Lung microvascular endothelial cell (primary cell): ENCODE measurements at regions not wholly inside any gene's neighbourhood (a gene's known extent, or its start where the extent isn't known, plus 50 kb on each side); places are given as distances from the start of the nearest gene placed in this dataset.
"Not testable (repeated sequence)": the region's sequence is repeated elsewhere in the genome, so short reads cannot be mapped to it uniquely, and the experiment has no call there.

Experiments used
- DNase-seq, 2 donors: peaks; one replicate each; pipeline versions ENCODE4 v3.0.0 to v3.0.0-alpha.2; 2010; ENCODE audit warnings: low read depth in 2 of 2

DNA sequence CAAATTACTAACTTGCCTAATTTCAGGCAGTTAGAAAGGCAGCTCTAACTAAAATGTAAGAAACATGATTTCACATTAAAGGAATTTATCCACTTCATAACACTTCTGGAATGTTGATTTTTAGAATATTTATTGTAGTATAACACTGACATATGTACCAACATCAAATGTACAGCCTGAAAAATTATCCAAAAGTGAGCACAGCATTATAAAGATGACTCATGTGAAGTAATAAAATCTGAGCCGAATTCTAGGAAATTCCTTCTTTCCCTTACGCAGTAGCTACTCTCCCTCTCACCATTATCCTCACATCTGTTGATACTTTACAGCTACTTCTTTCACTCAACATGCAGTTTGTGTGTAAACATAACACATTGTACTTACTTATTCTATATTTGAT, 610.6 kb downstream of the ZWINT start:
- no peak for DNase-seq

DNA sequence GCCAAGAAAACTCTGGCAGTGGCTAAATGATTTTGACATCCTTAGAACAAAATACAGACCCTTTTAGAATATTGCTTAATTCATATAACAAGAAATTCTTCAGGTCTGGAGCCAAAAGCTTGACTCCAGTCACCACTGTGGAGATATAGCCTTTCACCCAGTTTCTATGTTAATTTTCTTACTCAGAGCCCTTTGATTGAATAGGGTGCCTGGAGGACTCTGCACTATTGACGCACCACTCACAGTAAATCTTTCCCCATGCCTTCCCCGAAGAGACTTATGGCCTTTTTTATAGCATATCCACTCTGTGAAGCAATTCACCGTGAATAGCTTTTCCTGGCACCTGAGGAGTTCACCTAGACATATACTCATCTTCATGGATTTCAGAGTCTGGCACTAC, 613.8 kb downstream of the ZWINT start:
- DNase-seq: no peak

DNA sequence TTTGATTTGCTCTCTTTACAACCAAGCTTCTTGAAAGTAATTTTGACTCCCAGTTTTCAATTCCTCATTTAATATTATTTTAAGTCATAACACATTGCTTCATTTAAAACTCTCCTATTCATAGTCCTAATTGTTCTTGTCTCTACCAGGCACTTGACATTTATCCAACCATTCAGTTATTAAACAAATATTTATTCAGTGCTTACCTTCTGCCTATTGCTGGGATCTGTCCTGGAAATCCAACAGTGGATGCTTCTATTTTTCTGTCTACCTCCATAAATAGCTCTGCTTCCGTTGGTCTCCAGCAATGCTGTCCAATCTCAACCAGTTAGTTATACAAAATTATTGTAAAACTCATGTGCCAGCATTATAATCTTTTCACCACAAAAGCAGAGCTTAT, 615.1 kb downstream of the ZWINT start:
- DNase-seq: no peak

GRCh38 chr10:55742487-55742886, 618.6 kb downstream of the ZWINT start:
- no peak for DNase-seq

DNA sequence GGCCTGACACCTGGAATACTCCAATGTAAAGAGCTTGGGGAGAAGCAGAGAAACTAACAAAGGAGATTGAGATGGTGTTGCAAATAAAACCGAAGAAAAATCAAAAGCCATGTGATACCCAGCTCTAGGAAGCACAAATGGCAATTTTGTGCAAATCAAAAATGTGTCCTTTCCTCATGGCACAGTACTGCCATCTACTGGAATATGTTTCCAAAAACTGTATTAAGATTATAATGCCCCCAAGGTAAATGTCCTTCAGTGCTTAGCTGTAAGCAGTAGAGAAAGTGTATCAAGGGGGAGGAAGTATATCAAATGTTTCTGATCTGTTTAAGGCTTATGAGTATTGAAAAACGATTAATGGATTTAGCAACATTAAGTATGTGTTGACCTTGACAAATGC, 620.3 kb downstream of the ZWINT start:
- peak in 1 of 2 donors; percentile 29 for DNase-seq

DNA sequence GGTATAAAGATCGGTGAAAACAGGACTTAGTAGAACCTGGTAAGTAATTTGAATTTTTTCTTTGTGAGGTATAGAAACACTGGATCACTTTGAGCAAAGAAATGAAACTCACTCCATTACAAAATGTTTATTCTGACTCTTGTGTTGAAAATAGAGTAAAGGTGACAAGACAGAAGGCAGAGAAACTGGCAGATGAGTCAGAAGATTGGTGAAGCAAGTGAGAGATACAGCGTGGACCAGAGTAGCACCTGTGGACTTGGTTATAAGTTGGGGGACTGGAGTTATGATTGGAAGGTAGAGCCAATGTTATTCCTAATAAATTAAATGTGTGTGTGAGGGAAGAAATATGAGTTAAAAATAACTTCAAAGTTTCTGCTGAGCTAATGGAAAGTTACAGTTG, 620.9 kb downstream of the ZWINT start:
- DNase-seq: no peak

DNA sequence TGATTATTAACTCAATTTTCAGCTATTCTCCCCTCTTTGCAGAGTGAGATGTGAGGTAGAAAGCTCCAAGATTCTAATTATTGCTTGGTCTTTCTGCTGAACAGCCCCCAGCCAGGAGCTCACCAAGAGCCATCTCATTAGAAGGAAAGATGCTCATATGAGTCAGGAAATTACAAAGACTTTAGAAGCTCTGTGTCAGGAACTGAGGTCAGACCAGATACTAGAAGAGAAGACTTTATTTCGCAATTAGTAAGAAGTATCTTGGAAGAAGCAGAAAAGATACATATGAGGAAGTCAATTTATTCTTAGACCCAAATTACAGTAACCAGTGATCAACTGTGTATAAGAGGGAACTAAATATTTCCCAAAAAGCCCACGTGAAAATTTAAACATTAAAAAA, 626.9 kb downstream of the ZWINT start:
- no peak for DNase-seq

DNA sequence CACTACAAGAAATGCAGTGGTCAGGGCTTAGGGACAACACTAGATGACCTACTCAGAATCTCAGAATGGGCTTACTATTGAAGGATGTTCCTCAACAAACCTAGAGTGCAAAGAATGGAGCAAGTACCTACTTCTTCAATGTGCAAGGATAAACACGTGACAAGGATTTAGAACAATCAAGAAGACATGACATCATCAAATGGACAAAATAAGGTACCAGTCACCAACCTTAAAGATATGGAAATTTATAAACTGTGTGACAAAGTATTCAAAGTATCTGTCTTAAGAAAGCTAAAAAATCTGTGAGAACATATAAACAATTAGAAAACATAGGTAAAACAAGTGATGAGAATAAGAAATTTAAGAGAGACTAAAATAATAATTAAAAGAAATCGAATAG, 656.1 kb downstream of the ZWINT start:
- DNase-seq: no peak

- DNase-seq: no peak
These were observed 692.6 kb downstream of the ZWINT start for GRCh38 chr10:55668326-55668922.

GRCh38 chr10:55653531-55653930, 707.5 kb downstream of the ZWINT start:
- DNase-seq: no peak

DNA sequence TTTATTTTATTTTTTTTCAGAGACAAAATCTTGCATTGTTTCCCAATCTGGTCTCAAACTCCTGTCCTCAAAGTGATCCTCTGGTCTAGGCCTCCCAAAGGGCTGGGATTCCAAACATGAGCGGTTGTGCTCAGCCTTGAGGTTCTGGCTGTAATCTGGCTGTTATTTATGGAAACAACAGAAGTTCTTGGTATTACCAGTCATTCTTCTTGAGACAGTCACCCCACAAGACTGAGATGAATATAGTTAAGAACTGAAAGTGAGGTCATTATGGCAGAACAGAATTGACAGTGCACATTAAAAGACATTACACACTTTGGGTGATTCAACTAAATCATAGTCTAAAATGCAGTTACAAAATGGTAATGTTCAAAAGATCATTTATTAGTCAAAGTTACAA, 719.5 kb downstream of the ZWINT start:
- no peak for DNase-seq

GRCh38 chr10:55631071-55631654, 729.9 kb downstream of the ZWINT start:
- DNase-seq: peak; percentile 29 to 65

GRCh38 chr10:55630491-55631056, 730.5 kb downstream of the ZWINT start:
- peak; percentile 0 to 5 for DNase-seq

GRCh38 chr10:55629793-55630490, 731.1 kb downstream of the ZWINT start:
- DNase-seq: peak; percentile 50 to 66

DNA sequence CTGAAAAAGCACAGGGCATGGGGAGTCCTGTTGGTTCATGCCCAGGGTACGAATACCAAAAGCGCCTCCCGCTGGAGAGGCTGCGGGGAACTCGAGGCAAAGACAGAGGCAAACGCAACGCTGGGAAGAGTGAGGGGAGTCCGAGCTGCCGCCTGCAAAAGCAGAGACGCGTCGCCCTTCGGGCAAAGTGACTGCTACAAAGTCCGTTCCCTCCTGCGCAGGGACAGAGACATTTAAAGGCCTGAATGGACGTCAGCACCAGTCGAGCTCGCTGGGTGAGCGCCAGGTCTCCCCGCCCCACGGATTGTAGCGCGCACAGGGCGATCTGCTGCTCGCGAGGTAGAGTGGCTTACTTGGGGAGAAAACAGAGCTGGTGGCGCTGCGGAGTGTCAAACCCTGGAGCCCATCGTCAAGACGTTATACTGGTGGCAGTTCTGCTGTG, 732.8 kb downstream of the ZWINT start:
- no peak for DNase-seq

- no peak for DNase-seq
These were observed 733.5 kb downstream of the ZWINT start for GRCh38 chr10:55627501-55628051.

DNA sequence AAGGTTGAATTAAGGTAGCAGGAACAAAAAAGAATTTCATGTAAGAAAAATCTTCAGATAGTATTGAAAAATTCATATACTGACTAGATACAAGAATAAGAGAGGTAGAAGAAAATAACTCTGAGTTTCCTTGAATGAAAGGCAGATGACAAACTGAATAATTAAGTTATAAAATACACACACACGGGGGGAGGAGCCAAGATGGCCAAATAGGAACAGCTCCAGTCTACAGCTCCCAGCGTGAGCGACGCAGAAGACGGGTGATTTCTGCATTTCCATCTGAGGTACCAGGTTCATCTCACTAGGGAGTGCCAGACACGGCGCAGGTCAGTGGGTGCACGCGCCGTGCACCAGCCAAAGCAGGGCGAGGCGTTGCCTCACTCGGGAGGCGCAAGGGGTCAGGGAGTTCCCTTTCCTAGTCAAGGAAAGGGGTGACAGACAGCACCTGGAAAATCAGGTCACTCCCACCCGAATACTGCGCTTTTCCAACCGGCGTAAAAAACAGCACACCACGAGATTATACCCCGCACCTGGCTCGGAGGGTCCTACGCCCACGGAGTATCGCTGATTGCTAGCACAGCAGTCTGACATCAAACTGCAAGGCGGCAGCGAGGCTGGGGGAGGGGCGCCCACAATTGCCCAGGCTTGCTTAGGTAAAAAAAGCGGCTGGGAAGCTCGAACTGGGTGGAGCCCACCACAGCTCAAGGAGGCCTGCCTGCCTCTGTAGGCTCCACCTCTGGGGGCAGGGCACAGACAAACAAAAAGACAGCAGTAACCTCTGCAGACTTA, 759.2 kb downstream of the ZWINT start:
- not testable (repeated sequence) for DNase-seq

GRCh38 chr10:55551603-55552002, 750.6 kb upstream of the PCDH15 start:
- DNase-seq: no peak

GRCh38 chr10:55550236-55550635, 749.2 kb upstream of the PCDH15 start:
- no peak for DNase-seq

- not testable (repeated sequence) for DNase-seq
These were observed 736.5 kb upstream of the PCDH15 start for GRCh38 chr10:55537497-55537896.

- DNase-seq: no peak
These were observed 718.2 kb upstream of the PCDH15 start for GRCh38 chr10:55519264-55519663.

GRCh38 chr10:55518416-55518815, 717.4 kb upstream of the PCDH15 start:
- not testable (repeated sequence) for DNase-seq
